Endothelial cell of umbilical vein (primary cell): ENCODE measurements at regions not wholly inside any gene's neighbourhood (a gene's known extent, or its start where the extent isn't known, plus 50 kb on each side); places are given as distances from the start of the nearest gene placed in this dataset.

Source experiments
- BruUV-seq: library from RNA; stranded (reverse); fragments of 400-500 nt; replicated peaks from 2 replicates; lab custom pipeline; 2021; lab: Mats Ljungman, UMichigan
- CTCF ChIA-PET: fragments of 300-600, 350-600 bp; sonication (Branson Sonifier 250); formaldehyde crosslinking; loops from one replicate; lab custom pipeline; 2021; ENCODE audit warnings: antibody characterized with exemption, inconsistent platforms; lab: Charles Lee
- POLR2A ChIA-PET: fragments of 300-600, 350-600 bp; sonication (Branson Sonifier 250); formaldehyde crosslinking; loops from one replicate; lab custom pipeline; 2021; ENCODE audit warnings: antibody characterized with exemption, inconsistent platforms; lab: Charles Lee
- DNase-seq: peaks from one replicate; pipeline ENCODE4 v3.0.0-alpha.2; 2011; ENCODE audit warnings: low read depth, low spot score
- FAIRE-seq: peaks from 2 replicates; lab custom pipeline; 2011; peaks lifted over from hg19 to GRCh38; lab: Jason Lieb, UNC
- H2AFZ ChIP-seq: 2 replicates; pipeline ENCODE4 v1.6.0; 2012; ENCODE audit warnings: low read depth, low read length, control low read depth, inconsistent platforms
- H3K27ac ChIP-seq: 2 replicates; pipeline ENCODE4 v1.5.1; 2011; ENCODE audit warnings: low read depth, mild to moderate bottlenecking, control low read depth, low read length, moderate library complexity; ENCODE audit not compliant: insufficient read depth
- H3K27me3 ChIP-seq, 2 experiments: 2 replicates each; pipeline versions ENCODE4 v1.6.0 to v1.6.1; 2011; ENCODE audit warnings: low read length in 2 of 2, mixed read lengths in 1 of 2; ENCODE audit not compliant: control insufficient read depth in 2 of 2, insufficient read depth in 2 of 2
- H3K36me3 ChIP-seq, 2 experiments: 2 replicates in 1 of 2; 3 replicates in 1 of 2; pipeline ENCODE4 v1.5.1; 2011; ENCODE audit warnings: low read length in 2 of 2, mild to moderate bottlenecking in 1 of 2, moderate library complexity in 1 of 2; ENCODE audit not compliant: control insufficient read depth in 2 of 2, insufficient read depth in 2 of 2; ENCODE audit errors: extremely low read depth in 1 of 2
- H3K4me1 ChIP-seq: 3 replicates; pipeline ENCODE4 v1.5.1; 2011; ENCODE audit warnings: mild to moderate bottlenecking, low read length; ENCODE audit not compliant: control insufficient read depth, insufficient read depth; ENCODE audit errors: extremely low read depth
- H3K4me2 ChIP-seq: 2 replicates; pipeline ENCODE4 v1.6.1; 2011; ENCODE audit warnings: low read length, control low read depth, mixed read lengths; ENCODE audit not compliant: insufficient read depth
- H3K4me3 ChIP-seq, 3 experiments: fragments of 200-600 bp in 1 of 3; sonication (generic), shearing (Covaris generic) in 1 of 3; replicated peaks in 1 of 3; 2 replicates each; pipeline ENCODE4 v1.5.1; 2011 to 2016; ENCODE audit warnings: control low read depth in 3 of 3, low read length in 3 of 3, mild to moderate bottlenecking in 2 of 3, inconsistent platforms in 1 of 3, low read depth in 1 of 3, moderate library complexity in 1 of 3; ENCODE audit not compliant: insufficient read depth in 1 of 3
- H3K79me2 ChIP-seq: 2 replicates; pipeline ENCODE4 v1.6.0; 2012; ENCODE audit warnings: low read length, inconsistent platforms; ENCODE audit not compliant: control insufficient read depth, insufficient read depth
- H3K9ac ChIP-seq: replicated peaks from 2 replicates; pipeline ENCODE3; 2011; ENCODE audit warnings: low read length, control low read depth; ENCODE audit not compliant: insufficient read depth; ENCODE audit errors: extremely low read depth
- H3K9me1 ChIP-seq: replicated peaks from 3 replicates; pipeline ENCODE4 v1.6.0; 2011; ENCODE audit warnings: mild to moderate bottlenecking, low read length; ENCODE audit not compliant: control insufficient read depth, insufficient read depth; ENCODE audit errors: extremely low read depth
- H3K9me3 ChIP-seq: replicated peaks from 2 replicates; pipeline ENCODE4 v1.5.1; 2012; ENCODE audit warnings: low read length, inconsistent platforms; ENCODE audit not compliant: control insufficient read depth, insufficient read depth
- H4K20me1 ChIP-seq: replicated peaks from 2 replicates; pipeline ENCODE3; 2011; ENCODE audit warnings: mild to moderate bottlenecking, low read length; ENCODE audit not compliant: control insufficient read depth, insufficient read depth; ENCODE audit errors: extremely low read depth
- CTCF ChIP-seq, 2 donors: IDR thresholded peaks; 1 replicate in 1 of 2; 2 replicates in 1 of 2; pipeline ENCODE4 v1.5.1; 2011; ENCODE audit warnings: low read length in 2 of 2, mild to moderate bottlenecking in 2 of 2, moderate library complexity in 2 of 2, control low read depth in 1 of 2, inconsistent platforms in 1 of 2, low read depth in 1 of 2; ENCODE audit not compliant: insufficient read depth in 1 of 2; ENCODE audit errors: extremely low read depth in 1 of 2
- EZH2 ChIP-seq: IDR thresholded peaks from 2 replicates; pipeline ENCODE4 v1.6.1; 2012; ENCODE audit warnings: borderline replicate concordance, low read depth, mild to moderate bottlenecking, moderate library complexity, low read length, inconsistent platforms; ENCODE audit not compliant: severe bottlenecking
- FOS ChIP-seq: IDR thresholded peaks from 2 replicates; pipeline ENCODE4 v1.6.1; 2011; ENCODE audit warnings: mild to moderate bottlenecking, low read length, moderate library complexity, borderline replicate concordance; ENCODE audit not compliant: insufficient read depth
- GATA2 ChIP-seq: IDR thresholded peaks from 2 replicates; pipeline ENCODE4 v1.7.0; 2011; ENCODE audit warnings: low read depth, mild to moderate bottlenecking, moderate library complexity, mixed read lengths, low read length; ENCODE audit not compliant: insufficient read length, insufficient read depth
- JUN ChIP-seq: IDR thresholded peaks from 2 replicates; pipeline ENCODE4 v1.6.1; 2011; ENCODE audit warnings: borderline replicate concordance, low read depth; ENCODE audit not compliant: insufficient read length, insufficient read depth
- MAX ChIP-seq: IDR thresholded peaks from 2 replicates; pipeline ENCODE4 v1.6.1; 2011; ENCODE audit not compliant: insufficient read depth, insufficient read length
- MYC ChIP-seq: IDR thresholded peaks from one replicate; pipeline ENCODE4 v1.6.1; 2011; ENCODE audit warnings: mild to moderate bottlenecking, low read depth, low read length
- POLR2A ChIP-seq: IDR thresholded peaks from 2 replicates; pipeline ENCODE4 v1.6.1; 2012; ENCODE audit warnings: low read depth, mild to moderate bottlenecking, control low read depth, low read length
- POLR2AphosphoS5 ChIP-seq: IDR thresholded peaks from 2 replicates; pipeline ENCODE4 v1.6.1; 2012; ENCODE audit warnings: low read depth, mild to moderate bottlenecking, control low read depth, low read length, moderate library complexity; ENCODE audit not compliant: insufficient read depth
- dilution Hi-C: fragments of 300-500 bp; cut with MboI; formaldehyde crosslinking; loops from one replicate; pipeline ENCODE4 v1.15.0; 2019; ENCODE audit warnings: low sequenced_read_pairs; ENCODE audit not compliant: extremely low pct_ligation_motif_present
- intact Hi-C: fragments of 100-400 bp; cut with micrococcal nuclease; formaldehyde crosslinking; loops from one replicate; pipeline ENCODE4 v1.10.0; 2022

- dilution Hi-C loops (no loop called here), intact Hi-C loops (no loop called here)
- DNase-seq, result no peak
- Histone ChIP-seq H4K20me1 (no peaks in the 10 kb centered on the region), H3K9me3 (no peaks in the 10 kb centered on the region), H3K9me1 (no peaks in the 10 kb centered on the region), H3K4me3 (no peak overlapping the region), H3K79me2 (no peaks in the 10 kb centered on the region), H3K27me3 (no peaks in the 10 kb centered on the region), H2AFZ (no peak overlapping the region), H3K27ac (no peak overlapping the region), H3K36me3 (no peaks in the 10 kb centered on the region), H3K4me2 (no peak overlapping the region), H3K4me1 (no peaks in the 10 kb centered on the region), H3K9ac (no peak overlapping the region)
- no TSS peak for BruUV-seq
- TF ChIP-seq MYC (no peak), GATA2 (no peak), FOS (no peak), POLR2AphosphoS5 (no peak), EZH2 (no peak), MAX (no peak), CTCF (IDR thresholded peaks at IDR 0.05; ENCODE audit: extremely low read depth in 1 of 2, insufficient read depth in 1 of 2, low read depth in 1 of 2, low read length in 2 of 2) (no peak), POLR2A (no peak), JUN (no peak)
- no peak for FAIRE-seq
- POLR2A ChIA-PET, result no interaction called here
- CTCF ChIA-PET, result no interaction called here
These were observed 130.6 kb upstream of the DNAJC10 start for GRCh38 chr2:182585430-182585829.
